Neural progenitor cell (in vitro differentiated cells): ENCODE measurements at regions not wholly inside any gene's neighbourhood (a gene's known extent, or its start where the extent isn't known, plus 50 kb on each side); places are given as distances from the start of the nearest gene placed in this dataset.

Experiments used
- CTCF ChIP-seq: fragments of 200-600 bp; sonication (generic); IDR thresholded peaks from 2 replicates; pipeline ENCODE4 v1.5.1; 2017; ENCODE audit warnings: antibody characterized with exemption, mild to moderate bottlenecking
- EZH2 ChIP-seq: fragments of 200-600 bp; sonication (generic); IDR thresholded peaks from 2 replicates; pipeline ENCODE4 v1.6.1; 2017; ENCODE audit warnings: antibody characterized with exemption, mild to moderate bottlenecking, moderate library complexity

GRCh38 chr9:108759399-108759798, 96.4 kb downstream of the ACTL7B start:
- TF ChIP-seq CTCF (no peak), EZH2 (no peak)
